ENCODE measurements at regions not wholly inside any gene's neighbourhood (a gene's known extent, or its start where the extent isn't known, plus 50 kb on each side); places are given as distances from the start of the nearest gene placed in this dataset.

GRCh38 chr2:160909781-160910242, 250.4 kb upstream of the TANK start:
- TF ChIP-seq CTCF (conservative IDR thresholded peaks at IDR 0.05; ENCODE audit: low read depth, low read length) (no peak), EZH2 (IDR thresholded peaks at IDR 0.05; ENCODE audit: borderline replicate concordance, low read depth, low read length, poor library complexity, severe bottlenecking) (no peak)
